ENCODE measurements at regions not wholly inside any gene's neighbourhood (a gene's known extent, or its start where the extent isn't known, plus 50 kb on each side); places are given as distances from the start of the nearest gene placed in this dataset.
"Not testable (repeated sequence)": the region's sequence is repeated elsewhere in the genome, so short reads cannot be mapped to it uniquely, and the experiment has no call there.

DNA sequence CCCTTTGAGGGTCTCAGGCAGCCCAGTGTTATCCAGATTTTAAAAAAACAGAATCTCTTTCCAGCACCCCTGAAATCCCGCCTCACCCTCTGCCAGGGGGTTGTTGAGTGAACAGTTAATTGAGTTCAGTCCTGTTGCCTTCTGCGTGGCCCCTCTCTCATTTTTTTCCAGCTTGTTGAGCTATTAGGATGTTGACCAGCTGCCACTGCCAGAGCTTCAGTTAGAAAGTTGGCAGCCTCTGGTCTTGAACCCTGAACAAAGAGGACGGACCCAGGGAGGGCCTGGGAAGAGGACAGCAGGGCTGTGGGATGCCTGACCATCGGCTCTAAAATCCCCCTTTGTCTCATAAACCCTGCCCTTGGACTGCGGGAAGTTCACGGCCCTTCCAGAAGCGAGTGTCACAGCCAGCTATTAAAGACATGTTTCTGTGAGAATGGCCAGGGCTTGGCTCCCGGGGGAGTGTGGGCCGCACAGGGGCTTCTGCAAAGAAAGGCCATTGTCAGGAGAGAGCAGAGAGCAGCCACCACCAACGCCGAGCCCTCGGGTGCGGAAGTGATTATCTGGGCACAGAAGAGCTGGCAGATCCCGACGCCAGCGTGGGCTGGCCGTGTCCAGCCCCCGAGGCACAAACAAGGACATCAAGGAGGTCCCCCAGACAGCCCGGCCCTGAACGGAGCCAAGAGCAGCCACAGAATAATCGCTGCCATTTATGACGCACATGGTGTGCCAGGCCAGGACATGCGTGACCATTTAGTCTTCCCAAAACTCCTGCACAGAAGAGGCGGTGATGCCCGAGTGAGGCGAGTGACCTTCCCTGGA, 189.0 kb downstream of the ANKRD60 start:
- TF ChIP-seq, protein P1, sequence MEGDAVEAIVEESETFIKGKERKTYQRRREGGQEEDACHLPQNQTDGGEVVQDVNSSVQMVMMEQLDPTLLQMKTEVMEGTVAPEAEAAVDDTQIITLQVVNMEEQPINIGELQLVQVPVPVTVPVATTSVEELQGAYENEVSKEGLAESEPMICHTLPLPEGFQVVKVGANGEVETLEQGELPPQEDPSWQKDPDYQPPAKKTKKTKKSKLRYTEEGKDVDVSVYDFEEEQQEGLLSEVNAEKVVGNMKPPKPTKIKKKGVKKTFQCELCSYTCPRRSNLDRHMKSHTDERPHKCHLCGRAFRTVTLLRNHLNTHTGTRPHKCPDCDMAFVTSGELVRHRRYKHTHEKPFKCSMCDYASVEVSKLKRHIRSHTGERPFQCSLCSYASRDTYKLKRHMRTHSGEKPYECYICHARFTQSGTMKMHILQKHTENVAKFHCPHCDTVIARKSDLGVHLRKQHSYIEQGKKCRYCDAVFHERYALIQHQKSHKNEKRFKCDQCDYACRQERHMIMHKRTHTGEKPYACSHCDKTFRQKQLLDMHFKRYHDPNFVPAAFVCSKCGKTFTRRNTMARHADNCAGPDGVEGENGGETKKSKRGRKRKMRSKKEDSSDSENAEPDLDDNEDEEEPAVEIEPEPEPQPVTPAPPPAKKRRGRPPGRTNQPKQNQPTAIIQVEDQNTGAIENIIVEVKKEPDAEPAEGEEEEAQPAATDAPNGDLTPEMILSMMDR (IDR thresholded peaks at IDR 0.05) = no peak
- TF ChIP-seq POLR2A (IDR thresholded peaks at IDR 0.05) = no peak
- no peaks in the 10 kb centered on the region for H3K9me3 ChIP-seq
- H3K4me3 ChIP-seq (replicated peaks in 1 of 3) = no peak overlapping the region
- no peaks in the 10 kb centered on the region for H3K36me3 ChIP-seq
- WGBS, 2 donors = 78 to 81% methylated on average over 22 to 26 of the region's 26 CpGs
- H3K27me3 ChIP-seq = no peaks in the 10 kb centered on the region
- no peak overlapping the region for H3K27ac ChIP-seq
- H3K4me1 ChIP-seq = no peaks in the 10 kb centered on the region
- no peak for DNase-seq
- intact Hi-C loops (cut with DNase I) = no loop called here

DNA sequence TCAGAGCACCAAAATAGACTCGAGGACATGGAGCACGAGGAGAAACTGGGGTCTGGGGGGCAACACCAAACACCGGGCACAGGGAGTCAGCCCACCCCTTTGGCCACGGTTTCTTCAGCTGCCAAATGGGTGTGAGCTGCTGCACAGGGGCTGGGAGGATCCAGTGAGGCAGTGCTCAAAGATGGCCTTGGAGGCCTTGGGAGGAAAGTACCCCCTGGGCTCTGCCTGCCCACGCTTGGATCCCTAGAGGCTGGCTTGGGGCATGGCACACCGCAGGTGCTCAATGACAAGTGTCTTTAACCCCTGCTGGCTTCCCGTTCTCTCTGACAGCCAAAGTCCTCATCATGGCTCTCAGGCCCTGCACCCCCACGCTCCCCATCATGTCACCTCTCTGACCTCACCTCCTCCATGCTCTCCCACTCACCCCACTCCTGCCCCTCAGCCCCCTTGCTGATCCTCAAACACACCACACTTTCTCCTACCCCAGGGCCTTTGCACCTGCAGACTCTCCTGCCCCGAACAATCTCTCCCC, 190.3 kb downstream of the ANKRD60 start:
- no peak for DNase-seq
- no peak overlapping the region for H3K4me3 ChIP-seq (replicated peaks in 1 of 3)
- TF ChIP-seq POLR2A (IDR thresholded peaks at IDR 0.05) = no peak
- TF ChIP-seq, protein P1 (IDR thresholded peaks at IDR 0.05) = no peak
- intact Hi-C loops (cut with DNase I) = no loop called here
- 75% methylated on average over 9 of the region's 9 CpGs for WGBS, 2 donors
- H3K4me1 ChIP-seq = no peaks in the 10 kb centered on the region
- no peak overlapping the region for H3K27ac ChIP-seq
- H3K36me3 ChIP-seq = no peaks in the 10 kb centered on the region
- H3K27me3 ChIP-seq = no peaks in the 10 kb centered on the region
- no peaks in the 10 kb centered on the region for H3K9me3 ChIP-seq

DNA sequence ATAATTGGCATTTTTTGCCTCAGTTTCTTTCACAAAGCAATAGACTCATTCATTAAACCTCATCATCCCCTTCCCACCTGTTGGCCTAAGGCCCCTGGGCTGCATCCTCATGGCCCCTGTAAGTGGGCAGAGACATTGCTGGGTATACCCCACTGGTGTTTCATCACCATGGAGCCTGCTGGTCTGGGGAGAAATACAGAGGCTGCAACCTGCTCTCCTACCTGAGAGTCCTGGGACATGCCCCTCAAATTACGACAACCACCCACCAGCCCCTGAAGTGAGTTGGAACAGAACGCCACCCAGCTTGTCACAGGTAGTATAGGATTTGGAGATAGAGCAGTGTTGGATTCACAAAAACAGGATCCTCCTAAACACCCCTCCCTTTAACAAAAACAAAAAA, 190.8 kb downstream of the ANKRD60 start:
- DNase-seq = no peak
- TF ChIP-seq, protein P1 (IDR thresholded peaks at IDR 0.05) = no peak
- TF ChIP-seq POLR2A (IDR thresholded peaks at IDR 0.05) = no peak
- Histone ChIP-seq H3K36me3 (no peaks in the 10 kb centered on the region), H3K4me3 (replicated peaks in 1 of 3) (no peak overlapping the region), H3K27me3 (no peaks in the 10 kb centered on the region), H3K27ac (no peak overlapping the region), H3K9me3 (no peaks in the 10 kb centered on the region), H3K4me1 (no peaks in the 10 kb centered on the region)
- intact Hi-C loops (cut with DNase I) = no loop called here
- 81 to 89% methylated on average over 2 of the region's 2 CpGs for WGBS, 2 donors

DNA sequence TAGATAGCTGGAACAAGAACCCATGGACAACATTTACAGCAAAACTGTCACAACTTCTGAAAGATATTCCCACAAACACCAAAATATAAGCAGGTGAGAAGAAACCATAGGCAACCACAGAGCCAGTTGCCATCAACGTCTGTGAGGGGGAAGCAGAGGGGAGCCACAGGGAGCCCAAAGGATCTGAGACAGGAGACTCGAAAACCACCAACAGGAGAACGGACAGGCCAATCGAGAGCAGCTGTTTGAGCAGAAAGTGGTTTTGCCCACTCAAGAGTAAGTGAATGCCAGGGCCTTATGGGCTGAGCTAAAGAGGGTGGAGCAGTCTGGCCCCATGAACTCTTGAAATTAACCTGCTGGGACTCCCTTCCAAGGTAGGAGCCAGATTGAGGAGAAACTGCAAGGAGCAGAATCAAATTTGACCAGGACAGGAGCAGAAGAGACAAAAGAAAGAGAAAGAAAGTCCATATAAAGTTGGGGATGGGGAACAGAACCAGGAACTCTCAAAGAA, 195.4 kb downstream of the ANKRD60 start:
- H3K9me3 ChIP-seq = no peaks in the 10 kb centered on the region
- 69 to 80% methylated on average over 4 of the region's 4 CpGs for WGBS, 2 donors
- H3K4me1 ChIP-seq = no peaks in the 10 kb centered on the region
- H3K27me3 ChIP-seq = no peaks in the 10 kb centered on the region
- intact Hi-C loops (cut with DNase I) = no loop called here
- TF ChIP-seq POLR2A (IDR thresholded peaks at IDR 0.05) = no peak
- TF ChIP-seq, protein P1 (IDR thresholded peaks at IDR 0.05) = no peak
- no peaks in the 10 kb centered on the region for H3K36me3 ChIP-seq
- no peak overlapping the region for H3K27ac ChIP-seq
- no peak overlapping the region for H3K4me3 ChIP-seq (replicated peaks in 1 of 3)
- DNase-seq = no peak

DNA sequence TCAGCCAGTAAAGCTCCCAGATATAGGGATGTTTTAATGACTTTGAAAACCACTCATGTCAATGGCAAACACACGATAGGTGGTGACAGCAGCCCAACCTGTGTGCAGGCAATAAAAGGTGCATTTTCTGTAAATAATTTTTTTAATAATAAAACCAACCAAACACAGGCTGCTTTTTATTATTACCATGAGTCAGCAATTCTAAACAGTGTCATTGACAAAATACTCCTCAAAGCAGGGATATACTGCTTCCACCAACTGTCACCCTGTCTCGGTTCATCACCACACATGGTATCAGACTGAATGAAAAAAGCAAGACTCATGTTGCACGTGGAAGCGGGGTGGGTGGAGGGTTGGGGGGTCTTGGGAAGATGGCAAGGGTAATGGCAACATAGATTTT, 195.9 kb downstream of the ANKRD60 start:
- no peaks in the 10 kb centered on the region for H3K36me3 ChIP-seq
- H3K4me1 ChIP-seq = no peaks in the 10 kb centered on the region
- H3K9me3 ChIP-seq = no peaks in the 10 kb centered on the region
- WGBS, 2 donors = 75 to 92% methylated on average over 4 of the region's 4 CpGs
- no peaks in the 10 kb centered on the region for H3K27me3 ChIP-seq
- H3K4me3 ChIP-seq (replicated peaks in 1 of 3) = no peak overlapping the region
- intact Hi-C loops (cut with DNase I) = no loop called here
- no peak for DNase-seq
- TF ChIP-seq, protein P1 (IDR thresholded peaks at IDR 0.05) = no peak
- no peak for TF ChIP-seq POLR2A (IDR thresholded peaks at IDR 0.05)
- H3K27ac ChIP-seq = no peak overlapping the region

DNA sequence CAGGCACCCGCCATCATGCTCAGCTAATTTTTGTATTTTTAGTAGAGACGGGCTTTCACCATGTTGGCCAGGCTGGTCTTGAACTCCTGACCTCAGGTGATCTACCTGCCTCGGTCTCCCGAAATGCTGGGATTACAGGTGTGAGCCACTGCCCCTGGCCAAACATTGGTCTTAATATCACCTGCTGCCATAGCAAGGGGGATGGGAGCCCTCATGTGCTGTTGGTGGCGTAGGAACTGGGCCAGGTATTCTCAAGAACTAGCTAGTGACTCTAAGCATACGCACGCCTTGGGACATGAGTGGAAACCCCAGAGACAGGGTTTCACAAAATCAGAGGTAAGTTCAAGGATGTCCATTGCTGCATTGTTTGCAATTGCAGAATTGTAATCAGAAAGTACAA, 197.1 kb downstream of the ANKRD60 start:
- H3K27ac ChIP-seq; DNase-seq; H3K27me3 ChIP-seq; H3K4me1 ChIP-seq; H3K4me3 ChIP-seq (replicated peaks in 1 of 3); H3K36me3 ChIP-seq; H3K9me3 ChIP-seq; intact Hi-C loops (cut with DNase I): not testable (repeated sequence)
- WGBS, 2 donors = 80 to 93% methylated on average over 7 of the region's 7 CpGs
